Spinal cord (tissue), 9 donors: ENCODE measurements at regions not wholly inside any gene's neighbourhood (a gene's known extent, or its start where the extent isn't known, plus 50 kb on each side); places are given as distances from the start of the nearest gene placed in this dataset.

ENCODE experiments used
- DNase-seq, 6 donors: peaks; one replicate each; pipeline versions ENCODE4 v3.0.0 to v3.0.0-alpha.2; 2013 to 2015; ENCODE audit warnings: low spot score in 6 of 6, low read depth in 4 of 6
- H3K27ac ChIP-seq: one replicate; pipeline ENCODE4 v1.5.1; 2013; ENCODE audit warnings: low read depth, low read length, control low read depth
- H3K27me3 ChIP-seq: one replicate; pipeline ENCODE4 v1.6.1; 2013; ENCODE audit warnings: low read length; ENCODE audit not compliant: control insufficient read depth, insufficient read depth
- H3K36me3 ChIP-seq: one replicate; pipeline ENCODE4 v1.6.1; 2013; ENCODE audit warnings: low read length; ENCODE audit not compliant: control insufficient read depth, insufficient read depth
- H3K4me1 ChIP-seq: one replicate; pipeline ENCODE4 v1.6.1; 2013; ENCODE audit warnings: low read length; ENCODE audit not compliant: control insufficient read depth, insufficient read depth
- H3K4me3 ChIP-seq: one replicate; pipeline ENCODE4 v1.5.1; 2013; ENCODE audit warnings: low read depth, low read length, control low read depth
- H3K9me3 ChIP-seq: one replicate; pipeline ENCODE4 v1.6.1; 2013; ENCODE audit warnings: low read length; ENCODE audit not compliant: control insufficient read depth, insufficient read depth
- WGBS: methylation state at CpG from one replicate; pipeline ENCODE4 v1.1.5; 2013; ENCODE audit warnings: missing lambda C conversion rate; ENCODE audit not compliant: insufficient coverage; 5-methylcytosine and 5-hydroxymethylcytosine counted together
- donor health status: healthy.

GRCh38 chr22:22408269-22408668 lies 100.3 kb downstream of the ZNF280B start:
- Histone ChIP-seq H3K36me3 (no peaks in the 10 kb centered on the region), H3K4me1 (peaks cover 5% of the 10 kb centered on the region), H3K4me3 (no peak overlapping the region), H3K9me3 (no peaks in the 10 kb centered on the region), H3K27ac (no peak overlapping the region), H3K27me3 (peaks cover 11% of the 10 kb centered on the region)
- 71% methylated on average over 2 of the region's 3 CpGs for WGBS
- DNase-seq, result no peak

GRCh38 chr22:22408731-22409696 lies 99.5 kb downstream of the ZNF280B start:
- H3K27ac ChIP-seq, result no peak overlapping the region
- H3K9me3 ChIP-seq, result no peaks in the 10 kb centered on the region
- 53% methylated on average over 11 of the region's 14 CpGs for WGBS
- peak in 2 of 6 donors; percentile 35 to 61 for DNase-seq
- H3K36me3 ChIP-seq, result no peaks in the 10 kb centered on the region
- H3K27me3 ChIP-seq, result peaks cover 11% of the 10 kb centered on the region
- no peak overlapping the region for H3K4me3 ChIP-seq
- H3K4me1 ChIP-seq, result peaks cover 5% of the 10 kb centered on the region

DNA sequence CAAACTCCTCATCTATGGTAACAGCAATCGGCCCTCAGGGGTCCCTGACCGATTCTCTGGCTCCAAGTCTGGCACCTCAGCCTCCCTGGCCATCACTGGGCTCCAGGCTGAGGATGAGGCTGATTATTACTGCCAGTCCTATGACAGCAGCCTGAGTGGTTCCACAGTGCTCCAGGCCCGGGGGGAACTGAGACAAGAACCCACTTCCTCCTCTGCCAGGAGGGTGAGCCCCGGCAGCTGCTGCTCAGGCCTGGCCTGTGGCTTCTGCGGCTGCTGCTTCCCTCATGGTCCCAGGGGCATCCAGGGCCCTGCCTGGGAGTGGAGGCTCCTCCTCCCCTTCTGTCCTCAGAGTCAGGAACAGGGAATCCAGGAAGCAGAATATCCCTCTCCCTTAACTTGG lies 98.4 kb downstream of the ZNF280B start:
- WGBS, result 55% methylated on average over 3 of the region's 5 CpGs
- no peak overlapping the region for H3K27ac ChIP-seq
- H3K4me3 ChIP-seq, result no peak overlapping the region
- no peak for DNase-seq
- H3K27me3 ChIP-seq, result peaks cover 11% of the 10 kb centered on the region
- peaks cover 5% of the 10 kb centered on the region for H3K4me1 ChIP-seq
- no peaks in the 10 kb centered on the region for H3K36me3 ChIP-seq
- no peaks in the 10 kb centered on the region for H3K9me3 ChIP-seq

- WGBS, result 84% methylated on average over 3 of the region's 3 CpGs
- no peak for DNase-seq
- H3K4me3 ChIP-seq, result no peak overlapping the region
- peaks cover 5% of the 10 kb centered on the region for H3K4me1 ChIP-seq
- H3K27me3 ChIP-seq, result peaks cover 11% of the 10 kb centered on the region
- no peak overlapping the region for H3K27ac ChIP-seq
- no peaks in the 10 kb centered on the region for H3K9me3 ChIP-seq
- H3K36me3 ChIP-seq, result no peaks in the 10 kb centered on the region
Observed at GRCh38 chr22:22410677-22411076, 97.9 kb downstream of the ZNF280B start.

DNA sequence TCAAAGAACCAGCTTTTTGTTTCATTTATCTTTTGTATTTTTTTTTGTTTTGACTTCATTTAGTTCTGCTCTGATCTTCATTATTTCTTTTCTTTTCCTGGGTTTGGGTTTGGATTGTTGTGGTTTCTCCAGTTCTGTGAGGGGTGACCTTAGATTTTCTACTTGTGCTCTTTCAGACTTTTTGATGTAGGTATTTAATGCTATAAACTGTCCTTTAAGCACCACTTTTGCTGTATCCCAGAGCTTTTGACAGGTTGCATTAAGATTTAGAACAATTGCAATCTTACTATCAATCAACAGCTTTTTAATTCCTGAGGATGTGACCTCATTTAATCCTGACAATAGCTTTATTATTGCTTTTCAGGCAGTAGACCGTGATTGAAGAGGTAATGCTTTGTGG lies 94.3 kb downstream of the ZNF280B start:
- H3K4me1 ChIP-seq, result peaks cover under 1% of the 10 kb centered on the region
- no peak overlapping the region for H3K27ac ChIP-seq
- no peak overlapping the region for H3K4me3 ChIP-seq
- H3K9me3 ChIP-seq, result no peaks in the 10 kb centered on the region
- peaks cover 3% of the 10 kb centered on the region for H3K27me3 ChIP-seq
- H3K36me3 ChIP-seq, result no peaks in the 10 kb centered on the region
- no peak for DNase-seq
- WGBS, result no CpG with 5 or more reads among the region's 1 CpG

GRCh38 chr22:22417495-22418162 lies 90.9 kb downstream of the ZNF280B start:
- Histone ChIP-seq H3K4me1 (no peaks in the 10 kb centered on the region), H3K4me3 (no peak overlapping the region), H3K27me3 (peaks cover 9% of the 10 kb centered on the region)

DNA sequence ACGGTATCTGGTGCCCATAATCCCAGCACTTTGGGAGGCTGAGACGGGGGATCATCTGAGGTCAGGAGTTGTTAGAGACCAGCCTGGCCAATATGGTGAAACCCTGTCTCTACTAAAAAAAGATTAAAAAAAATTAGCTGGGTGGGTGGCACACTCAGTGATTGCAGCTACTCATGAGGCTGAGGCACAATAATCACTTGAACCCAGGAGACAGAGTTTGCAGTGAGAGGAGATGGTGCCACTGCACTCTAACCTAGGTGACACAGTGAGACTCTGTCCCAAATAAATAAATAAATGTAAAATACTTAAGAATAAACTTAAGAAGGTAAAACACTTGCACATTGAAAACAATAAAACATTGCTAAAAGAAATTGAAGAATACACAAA lies 90.4 kb downstream of the ZNF280B start:
- Histone ChIP-seq H3K36me3 (no peaks in the 10 kb centered on the region), H3K4me1 (no peaks in the 10 kb centered on the region), H3K27me3 (peaks cover 9% of the 10 kb centered on the region), H3K27ac (no peak overlapping the region), H3K9me3 (no peaks in the 10 kb centered on the region), H3K4me3 (no peak overlapping the region)
- DNase-seq, result no peak
- no CpG with 5 or more reads among the region's 2 CpGs for WGBS

More at GRCh38 chr22:22417495-22418162, 90.9 kb downstream of the ZNF280B start:
- no peaks in the 10 kb centered on the region for H3K36me3 ChIP-seq
- no CpG with 5 or more reads among the region's 9 CpGs for WGBS
- no peak overlapping the region for H3K27ac ChIP-seq
- H3K9me3 ChIP-seq, result no peaks in the 10 kb centered on the region
- no peak for DNase-seq

GRCh38 chr22:22418957-22419356 lies 89.6 kb downstream of the ZNF280B start:
- no peak overlapping the region for H3K4me3 ChIP-seq
- DNase-seq, result no peak
- WGBS, result no CpG with 5 or more reads among the region's 2 CpGs
- no peaks in the 10 kb centered on the region for H3K36me3 ChIP-seq
- no peaks in the 10 kb centered on the region for H3K9me3 ChIP-seq
- H3K27me3 ChIP-seq, result peaks cover 9% of the 10 kb centered on the region
- H3K27ac ChIP-seq, result no peak overlapping the region
- H3K4me1 ChIP-seq, result no peaks in the 10 kb centered on the region

DNA sequence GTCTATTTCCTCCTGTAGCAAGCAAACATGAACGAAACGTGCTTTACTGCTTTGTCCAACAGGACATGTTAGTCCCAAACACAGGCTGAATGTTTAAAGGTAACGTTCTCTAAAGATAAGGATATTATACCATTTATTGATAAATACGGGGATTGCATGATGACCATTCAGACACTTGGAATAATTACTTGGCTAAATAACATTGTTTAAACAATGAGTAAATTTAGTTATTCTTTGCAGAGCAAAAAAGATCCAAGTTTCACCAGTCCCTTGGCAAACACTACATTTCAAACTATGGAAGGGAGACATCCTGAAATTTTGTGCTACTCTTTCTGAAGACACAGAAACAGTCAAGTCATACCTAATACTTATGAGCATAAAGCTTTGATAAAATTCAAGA lies 88.0 kb downstream of the ZNF280B start:
- WGBS, result no CpG with 5 or more reads among the region's 4 CpGs
- no peak for DNase-seq
- peaks cover 9% of the 10 kb centered on the region for H3K27me3 ChIP-seq
- no peaks in the 10 kb centered on the region for H3K36me3 ChIP-seq
- H3K4me3 ChIP-seq, result no peak overlapping the region
- H3K27ac ChIP-seq, result no peak overlapping the region
- no peaks in the 10 kb centered on the region for H3K9me3 ChIP-seq
- H3K4me1 ChIP-seq, result peaks cover 2% of the 10 kb centered on the region
